ENCODE measurements at regions not wholly inside any gene's neighbourhood (a gene's known extent, or its start where the extent isn't known, plus 50 kb on each side); places are given as distances from the start of the nearest gene placed in this dataset.

DNA sequence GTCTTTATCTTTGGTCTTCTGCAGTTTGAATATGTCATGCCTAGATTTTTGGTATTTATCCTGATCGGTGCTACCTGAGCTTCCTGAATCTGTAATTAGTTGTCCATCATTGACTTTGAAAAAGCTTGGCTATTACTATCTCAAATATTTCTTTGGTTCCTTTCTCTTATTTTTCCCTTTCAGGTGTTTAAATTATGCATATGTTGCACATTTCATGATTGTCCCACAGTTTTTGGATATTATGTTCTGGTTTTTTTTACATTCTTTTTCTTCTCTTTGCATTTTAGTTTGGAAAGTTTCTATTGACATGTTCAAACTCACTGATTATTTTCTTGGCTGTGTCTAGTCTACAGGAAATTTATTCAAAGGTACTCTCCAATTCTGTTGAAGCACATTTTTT, 840.3 kb upstream of the LRRC4C start:
- no peak for DNase-seq
- Histone ChIP-seq H3K4me3 (ENCODE audit: insufficient read depth, low read depth, low read length) (no peak overlapping the region), H3K36me3 (replicated peaks; ENCODE audit: control insufficient read depth, insufficient read depth, low read length) (no peaks in the 10 kb centered on the region), H3K27me3 (ENCODE audit: control insufficient read depth, insufficient read depth, low read length) (no peaks in the 10 kb centered on the region)

DNA sequence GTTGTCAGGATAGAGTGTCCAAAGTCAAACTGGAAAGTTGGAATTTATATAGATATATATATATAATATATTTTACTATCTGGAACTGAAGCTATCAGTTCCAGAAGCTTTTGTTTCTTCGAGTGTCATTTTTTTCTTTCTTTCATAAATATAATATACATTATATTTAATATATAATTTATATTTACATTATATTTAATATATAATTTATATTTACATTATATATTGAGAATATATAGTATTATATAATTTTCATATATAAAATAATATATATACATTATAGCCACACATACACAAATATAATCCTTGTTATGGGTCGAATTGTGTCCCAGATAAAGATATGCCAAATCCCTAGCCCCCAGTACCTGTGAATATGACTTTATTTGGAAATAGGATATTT, 842.3 kb upstream of the LRRC4C start:
- DNase-seq, result no peak
- H3K27me3 ChIP-seq (ENCODE audit: control insufficient read depth, insufficient read depth, low read length), result no peaks in the 10 kb centered on the region
- H3K4me3 ChIP-seq (ENCODE audit: insufficient read depth, low read depth, low read length), result no peak overlapping the region
- no peaks in the 10 kb centered on the region for H3K36me3 ChIP-seq (replicated peaks; ENCODE audit: control insufficient read depth, insufficient read depth, low read length)

DNA sequence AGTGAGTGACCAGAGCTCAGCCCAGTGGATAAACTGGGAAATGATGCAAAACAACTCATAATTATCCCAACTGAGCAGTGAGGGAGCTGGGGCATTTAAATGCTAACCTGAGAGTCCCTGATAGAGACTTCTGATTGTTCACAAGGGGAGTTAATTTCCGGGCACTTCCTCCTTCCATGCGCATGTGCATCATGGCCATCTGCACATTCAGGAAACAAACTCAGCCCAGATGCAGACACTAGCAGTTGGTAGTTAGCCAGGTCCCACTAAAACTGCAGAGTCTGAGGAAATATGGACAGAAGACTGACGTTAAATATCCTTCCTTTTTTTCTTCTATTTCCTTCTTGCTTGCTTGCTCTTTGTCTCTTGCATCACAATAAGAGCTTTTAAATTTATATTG, 852.1 kb upstream of the LRRC4C start:
- no peaks in the 10 kb centered on the region for H3K36me3 ChIP-seq (replicated peaks; ENCODE audit: control insufficient read depth, insufficient read depth, low read length)
- no peak overlapping the region for H3K4me3 ChIP-seq (ENCODE audit: insufficient read depth, low read depth, low read length)
- no peak for DNase-seq
- no peaks in the 10 kb centered on the region for H3K27me3 ChIP-seq (ENCODE audit: control insufficient read depth, insufficient read depth, low read length)

DNA sequence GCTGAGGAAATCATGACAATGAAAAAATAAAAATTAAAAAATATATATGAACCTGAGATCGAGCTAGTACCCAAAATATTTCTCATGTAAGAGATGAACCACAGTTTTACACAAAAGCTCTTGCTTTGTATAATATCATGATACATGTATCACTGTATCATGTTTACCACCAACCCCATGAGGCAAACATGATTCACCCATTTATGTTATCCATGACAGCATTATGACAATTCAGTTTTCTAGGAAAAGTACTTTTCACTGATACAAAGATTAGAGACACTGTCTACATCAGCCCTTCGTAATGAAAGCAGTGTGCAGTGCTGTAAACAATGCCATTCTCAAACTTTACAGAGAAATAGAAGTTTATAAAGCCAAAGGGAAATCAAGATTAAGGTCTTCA, 852.5 kb upstream of the LRRC4C start:
- Histone ChIP-seq H3K36me3 (replicated peaks; ENCODE audit: control insufficient read depth, insufficient read depth, low read length) (no peaks in the 10 kb centered on the region), H3K4me3 (ENCODE audit: insufficient read depth, low read depth, low read length) (no peak overlapping the region), H3K27me3 (ENCODE audit: control insufficient read depth, insufficient read depth, low read length) (no peaks in the 10 kb centered on the region)
- no peak for DNase-seq

DNA sequence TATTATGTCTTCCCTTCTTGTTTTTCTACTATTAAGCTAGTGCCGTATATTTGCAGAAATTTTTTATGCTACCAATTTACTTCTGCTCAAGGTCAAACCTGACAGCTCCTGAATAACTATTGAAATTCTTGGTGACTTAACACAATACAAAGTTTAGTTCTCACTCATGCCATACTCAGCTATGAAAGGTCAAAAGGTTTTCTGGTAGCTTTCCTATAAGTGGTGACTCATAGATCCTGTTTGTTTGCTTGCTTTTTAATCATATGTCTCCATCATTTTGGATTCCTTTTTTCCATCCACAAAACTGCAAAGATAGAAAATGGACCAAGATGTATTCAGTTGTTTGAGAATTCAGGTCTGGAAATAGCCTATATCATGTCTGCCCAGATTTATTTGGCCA, 855.8 kb upstream of the LRRC4C start:
- DNase-seq, result no peak
- Histone ChIP-seq H3K36me3 (replicated peaks; ENCODE audit: control insufficient read depth, insufficient read depth, low read length) (no peaks in the 10 kb centered on the region), H3K27me3 (ENCODE audit: control insufficient read depth, insufficient read depth, low read length) (no peaks in the 10 kb centered on the region), H3K4me3 (ENCODE audit: insufficient read depth, low read depth, low read length) (no peak overlapping the region)

DNA sequence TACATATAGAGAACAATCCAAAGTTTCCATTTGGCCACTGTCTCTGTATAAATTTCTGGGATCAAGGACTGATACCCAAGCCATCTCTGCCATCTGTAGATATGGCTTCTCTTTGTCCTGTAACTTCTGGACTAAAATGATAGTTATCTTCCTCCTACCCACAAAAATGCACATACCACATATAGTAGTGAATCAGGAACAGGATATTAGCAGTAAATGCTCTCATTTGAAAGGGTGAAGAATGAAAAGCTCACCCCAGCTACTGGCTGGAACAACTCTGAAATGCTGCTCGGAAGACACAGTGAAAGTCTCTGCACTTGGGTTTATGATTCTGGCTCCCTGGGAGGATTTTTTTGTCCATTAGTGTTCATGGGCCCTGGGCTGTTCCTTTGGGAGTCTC, 856.4 kb upstream of the LRRC4C start:
- H3K36me3 ChIP-seq (replicated peaks; ENCODE audit: control insufficient read depth, insufficient read depth, low read length), result no peaks in the 10 kb centered on the region
- no peaks in the 10 kb centered on the region for H3K27me3 ChIP-seq (ENCODE audit: control insufficient read depth, insufficient read depth, low read length)
- DNase-seq, result no peak
- no peak overlapping the region for H3K4me3 ChIP-seq (ENCODE audit: insufficient read depth, low read depth, low read length)

DNA sequence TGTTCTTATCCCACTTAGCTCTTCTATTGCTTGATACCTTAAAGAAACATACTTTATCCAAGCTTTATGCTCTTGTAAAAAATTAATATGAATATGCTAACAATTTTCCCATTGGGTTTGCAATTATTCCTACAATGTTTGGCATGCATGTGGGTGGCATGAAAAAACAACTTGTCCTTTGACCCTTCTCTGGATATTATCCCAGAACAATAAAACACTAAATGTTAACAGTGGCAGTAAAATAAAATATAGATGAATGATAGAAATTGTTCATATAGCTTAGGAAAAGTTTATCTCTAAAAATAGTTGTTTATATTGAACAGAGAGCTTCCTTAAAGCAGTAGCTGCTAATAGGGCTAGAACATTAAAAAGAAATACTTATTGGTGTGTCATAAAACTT, 860.5 kb upstream of the LRRC4C start:
- no peak for DNase-seq
- Histone ChIP-seq H3K27me3 (ENCODE audit: control insufficient read depth, insufficient read depth, low read length) (no peaks in the 10 kb centered on the region), H3K4me3 (ENCODE audit: insufficient read depth, low read depth, low read length) (no peak overlapping the region), H3K36me3 (replicated peaks; ENCODE audit: control insufficient read depth, insufficient read depth, low read length) (no peaks in the 10 kb centered on the region)

DNA sequence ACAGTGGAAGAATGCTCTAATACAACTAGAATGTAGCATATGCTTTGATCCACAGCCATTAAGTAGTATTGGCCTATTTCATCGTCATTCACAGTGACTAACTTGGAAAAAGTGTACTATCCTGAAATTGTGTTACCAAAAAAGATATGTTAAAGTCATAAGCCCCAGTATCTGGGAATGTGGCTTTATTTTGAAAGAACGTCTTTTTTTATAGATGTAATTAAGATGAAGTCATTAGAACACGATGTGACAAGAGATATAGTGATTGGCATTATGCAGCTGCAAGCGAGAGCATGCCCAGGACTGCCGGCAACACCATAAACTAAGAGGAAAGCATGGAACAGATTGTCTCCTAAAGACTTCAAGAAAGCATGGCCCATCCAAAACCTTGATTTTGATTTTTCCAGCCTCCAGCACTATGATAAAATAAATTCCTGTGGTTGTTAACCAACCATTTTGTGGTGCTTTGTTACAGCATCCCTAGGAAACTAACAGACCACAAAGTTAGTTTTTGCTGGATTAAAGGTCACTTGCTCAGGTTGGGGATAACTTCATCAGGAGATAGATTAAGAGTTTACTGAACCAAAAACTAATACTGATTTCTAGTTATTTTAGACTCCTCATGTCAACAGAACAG, 870.6 kb upstream of the LRRC4C start:
- Histone ChIP-seq H3K27me3 (ENCODE audit: control insufficient read depth, insufficient read depth, low read length) (no peaks in the 10 kb centered on the region), H3K36me3 (replicated peaks; ENCODE audit: control insufficient read depth, insufficient read depth, low read length) (no peaks in the 10 kb centered on the region), H3K4me3 (ENCODE audit: insufficient read depth, low read depth, low read length) (no peak overlapping the region)
- DNase-seq, result no peak

DNA sequence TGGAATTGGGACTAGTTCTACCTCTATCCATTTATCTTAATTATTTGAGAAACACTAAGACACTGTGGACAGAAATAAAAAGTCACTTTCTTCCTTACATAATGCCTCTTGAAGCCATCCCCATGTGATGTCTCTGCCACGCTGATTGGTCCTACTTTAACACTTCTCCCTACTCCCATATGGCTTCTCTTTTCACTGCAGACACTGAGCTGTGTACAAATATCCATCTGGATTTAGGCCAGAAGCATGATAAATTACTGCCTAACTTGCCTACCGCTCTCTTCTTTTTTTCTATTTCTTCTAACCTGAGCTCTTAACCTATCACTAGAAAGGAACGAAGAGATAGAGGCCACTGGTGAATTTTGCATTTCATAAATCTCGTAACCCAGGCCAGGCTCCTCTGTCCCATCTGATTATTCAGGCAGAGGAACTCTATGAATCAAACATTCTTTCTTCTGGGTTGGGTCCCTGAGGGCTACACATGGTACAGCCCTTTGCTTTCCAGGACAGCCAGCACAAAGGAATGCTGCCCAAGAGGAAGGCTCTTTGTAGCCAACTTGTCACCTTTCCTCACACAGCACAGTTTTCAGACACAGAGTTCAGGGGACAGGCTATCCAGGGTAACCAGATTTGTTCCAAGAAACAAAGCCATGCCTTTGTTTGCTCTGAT, 878.5 kb upstream of the LRRC4C start:
- Histone ChIP-seq H3K4me3 (ENCODE audit: insufficient read depth, low read depth, low read length) (no peak overlapping the region), H3K27me3 (ENCODE audit: control insufficient read depth, insufficient read depth, low read length) (no peaks in the 10 kb centered on the region), H3K36me3 (replicated peaks; ENCODE audit: control insufficient read depth, insufficient read depth, low read length) (no peaks in the 10 kb centered on the region)
- no peak for DNase-seq

DNA sequence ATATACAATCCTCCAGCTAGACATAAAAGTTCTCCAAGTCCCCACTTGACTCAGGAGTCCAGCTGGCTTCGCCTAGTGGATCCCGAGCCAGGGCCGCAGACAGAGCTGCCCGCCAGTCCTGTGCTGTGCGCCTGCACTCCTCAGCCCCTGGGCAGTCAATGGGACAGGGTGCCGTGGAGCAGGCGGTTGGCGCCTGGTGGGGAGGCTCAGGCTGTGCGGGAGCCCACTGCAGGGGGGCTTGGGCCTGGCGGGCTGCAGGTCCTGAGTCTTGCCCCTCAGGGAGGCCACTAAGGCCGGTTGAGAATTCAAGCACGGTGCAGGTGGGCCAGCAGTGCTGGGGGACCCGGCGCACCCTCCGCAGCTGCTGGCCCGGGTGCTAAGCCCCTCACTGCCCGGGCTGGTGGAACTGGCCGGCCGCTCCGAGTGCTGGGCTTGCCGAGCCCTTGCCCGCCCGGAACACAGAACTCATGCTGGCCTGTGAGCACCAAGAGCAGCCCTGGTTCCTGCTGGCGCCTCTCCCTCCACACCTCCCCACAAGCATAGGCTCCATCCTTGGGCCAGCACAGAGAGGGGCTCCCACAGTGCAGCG, 884.8 kb upstream of the LRRC4C start:
- Histone ChIP-seq H3K4me3 (ENCODE audit: insufficient read depth, low read depth, low read length) (no peak overlapping the region), H3K27me3 (ENCODE audit: control insufficient read depth, insufficient read depth, low read length) (no peaks in the 10 kb centered on the region), H3K36me3 (replicated peaks; ENCODE audit: control insufficient read depth, insufficient read depth, low read length) (no peaks in the 10 kb centered on the region)
- DNase-seq, result no peak

DNA sequence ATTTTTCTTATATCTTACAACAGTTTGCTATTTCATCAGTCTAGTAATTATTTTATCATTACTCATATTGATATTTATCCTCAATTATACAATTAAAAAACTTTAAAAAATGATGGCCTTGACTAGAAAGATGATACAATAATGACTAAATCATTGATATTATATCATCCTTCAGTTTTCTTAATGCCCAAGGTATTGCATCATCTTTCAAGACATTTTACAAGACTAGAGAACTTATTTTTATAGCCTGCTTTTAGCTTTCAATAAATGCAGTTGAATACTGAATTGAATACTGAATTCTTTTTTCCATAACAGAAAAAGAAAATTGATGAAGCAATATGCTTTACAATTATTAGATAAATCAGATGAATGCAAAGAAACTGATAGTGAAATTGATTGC, 886.5 kb upstream of the LRRC4C start:
- DNase-seq, result no peak

DNA sequence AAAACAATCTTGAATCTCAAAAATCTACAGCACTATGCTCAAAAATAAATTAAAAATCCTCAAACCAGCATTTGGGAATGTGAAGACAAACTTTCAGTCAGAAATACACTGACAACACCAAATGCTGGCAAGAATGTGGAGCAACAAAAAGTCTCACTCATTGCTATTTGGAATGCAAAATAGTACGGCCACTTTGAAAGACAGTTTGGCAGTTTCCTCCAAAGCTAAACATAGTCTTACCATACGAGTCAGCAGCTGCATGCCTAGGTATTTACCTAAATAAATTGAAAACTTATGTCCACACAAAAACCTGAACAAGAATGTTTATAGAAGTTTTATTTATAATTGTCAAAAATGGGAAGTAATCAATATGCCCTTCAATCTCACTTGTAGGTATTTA, 904.2 kb upstream of the LRRC4C start:
- no peaks in the 10 kb centered on the region for H3K36me3 ChIP-seq (replicated peaks; ENCODE audit: control insufficient read depth, insufficient read depth, low read length)
- H3K27me3 ChIP-seq (ENCODE audit: control insufficient read depth, insufficient read depth, low read length), result no peaks in the 10 kb centered on the region
- DNase-seq, result no peak
- no peak overlapping the region for H3K4me3 ChIP-seq (ENCODE audit: insufficient read depth, low read depth, low read length)

More for the DNA sequence above, 886.5 kb upstream of the LRRC4C start:
- no peaks in the 10 kb centered on the region for H3K27me3 ChIP-seq (ENCODE audit: control insufficient read depth, insufficient read depth, low read length)
- H3K4me3 ChIP-seq (ENCODE audit: insufficient read depth, low read depth, low read length), result no peak overlapping the region
- no peaks in the 10 kb centered on the region for H3K36me3 ChIP-seq (replicated peaks; ENCODE audit: control insufficient read depth, insufficient read depth, low read length)

DNA sequence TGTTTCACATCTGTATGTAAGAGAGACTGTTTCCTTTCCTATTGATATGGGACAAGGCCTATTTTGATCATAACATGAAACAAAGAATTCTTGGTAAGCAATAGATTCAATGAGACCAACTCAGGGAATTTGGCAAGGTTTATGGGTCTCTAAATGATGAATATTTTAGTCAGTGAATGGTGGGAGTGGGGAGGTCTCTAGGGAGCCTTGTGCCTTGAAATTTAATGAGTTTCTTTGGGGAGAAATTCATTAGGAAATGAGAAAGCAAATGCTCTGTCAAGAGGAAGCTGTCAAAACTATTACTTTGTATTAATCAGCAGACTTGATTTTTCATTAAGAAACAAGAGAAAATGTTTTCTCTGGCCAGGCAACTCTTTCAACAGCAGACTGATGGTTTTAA, 921.7 kb upstream of the API5 start:
- no peak for DNase-seq
- H3K27me3 ChIP-seq (ENCODE audit: control insufficient read depth, insufficient read depth, low read length), result no peaks in the 10 kb centered on the region
- H3K4me3 ChIP-seq (ENCODE audit: insufficient read depth, low read depth, low read length), result no peak overlapping the region
- H3K36me3 ChIP-seq (replicated peaks; ENCODE audit: control insufficient read depth, insufficient read depth, low read length), result no peaks in the 10 kb centered on the region

DNA sequence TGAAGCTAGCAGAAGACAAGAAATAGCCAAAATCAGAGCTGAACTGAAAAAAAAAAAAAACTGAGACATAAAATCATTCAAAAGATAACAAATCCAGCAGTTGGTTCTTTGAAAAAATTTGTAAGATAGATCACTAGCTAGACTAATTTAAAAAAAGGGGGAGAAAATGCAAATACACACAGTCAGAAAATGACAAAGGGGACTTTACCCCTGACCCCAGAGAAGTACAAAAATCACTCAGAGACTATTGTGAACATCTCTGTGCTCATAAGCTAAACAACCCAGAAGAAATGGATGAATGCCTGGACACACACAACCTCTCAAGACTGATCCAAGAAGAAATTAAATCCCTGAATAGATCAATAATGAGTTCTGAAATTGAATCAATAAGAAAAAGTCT, 914.3 kb upstream of the API5 start:
- no peak for DNase-seq
- no peaks in the 10 kb centered on the region for H3K36me3 ChIP-seq (replicated peaks; ENCODE audit: control insufficient read depth, insufficient read depth, low read length)
- no peaks in the 10 kb centered on the region for H3K27me3 ChIP-seq (ENCODE audit: control insufficient read depth, insufficient read depth, low read length)
- H3K4me3 ChIP-seq (ENCODE audit: insufficient read depth, low read depth, low read length), result no peak overlapping the region

DNA sequence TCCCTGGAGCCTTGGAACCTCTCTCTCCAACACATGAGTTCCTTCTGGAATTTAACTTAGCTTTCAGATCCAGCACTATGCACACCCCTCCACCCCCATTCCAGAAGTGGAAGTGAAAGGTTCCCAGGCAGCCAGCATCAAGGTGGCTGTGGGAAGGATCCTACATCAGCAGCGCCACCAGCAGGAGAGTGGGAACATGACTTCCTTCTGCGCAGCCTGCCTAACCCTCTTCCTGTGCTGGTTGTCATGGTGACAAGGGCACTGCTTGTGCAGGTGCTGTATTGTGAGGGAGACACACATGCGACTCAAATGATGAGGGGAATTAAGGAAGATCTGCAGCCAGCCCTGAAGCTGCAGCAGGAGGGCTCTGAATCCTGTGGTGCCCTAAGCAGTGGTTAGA, 904.5 kb upstream of the API5 start:
- peak; percentile 54 for DNase-seq
- no peaks in the 10 kb centered on the region for H3K36me3 ChIP-seq (replicated peaks; ENCODE audit: control insufficient read depth, insufficient read depth, low read length)
- no peaks in the 10 kb centered on the region for H3K27me3 ChIP-seq (ENCODE audit: control insufficient read depth, insufficient read depth, low read length)
- no peak overlapping the region for H3K4me3 ChIP-seq (ENCODE audit: insufficient read depth, low read depth, low read length)

Measured in H7 (cell line).